ENCODE measurements at regions not wholly inside any gene's neighbourhood (a gene's known extent, or its start where the extent isn't known, plus 50 kb on each side); places are given as distances from the start of the nearest gene placed in this dataset.

DNA sequence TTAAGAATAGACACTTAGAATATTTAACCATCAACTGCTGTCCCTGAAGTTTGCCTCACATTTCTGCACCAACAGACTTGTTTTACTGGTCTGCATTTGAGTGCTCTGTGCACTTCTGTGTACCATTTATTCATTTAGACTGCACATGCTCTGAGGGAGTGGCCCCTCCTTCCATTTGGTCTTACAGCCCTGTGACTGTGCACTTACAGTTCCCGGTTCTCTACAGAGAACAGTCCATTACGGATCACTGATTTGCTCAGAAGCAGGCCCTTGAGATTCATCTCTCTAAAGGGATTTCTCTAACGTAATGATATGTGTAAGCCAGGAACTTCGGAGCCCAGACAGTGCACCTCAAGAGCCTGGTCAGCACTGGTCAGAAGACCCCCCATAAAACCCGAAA lies 247.3 kb upstream of the BLID start:
- H3K9ac ChIP-seq (ENCODE audit: control insufficient read depth, extremely low read depth, insufficient read depth, low read length), result no peak overlapping the region
- no peaks in the 10 kb centered on the region for H3K79me2 ChIP-seq (ENCODE audit: control insufficient read depth, insufficient read depth, low read length)
- no peak overlapping the region for H2AFZ ChIP-seq (ENCODE audit: control insufficient read depth, low read length)
- TF ChIP-seq, protein P1, sequence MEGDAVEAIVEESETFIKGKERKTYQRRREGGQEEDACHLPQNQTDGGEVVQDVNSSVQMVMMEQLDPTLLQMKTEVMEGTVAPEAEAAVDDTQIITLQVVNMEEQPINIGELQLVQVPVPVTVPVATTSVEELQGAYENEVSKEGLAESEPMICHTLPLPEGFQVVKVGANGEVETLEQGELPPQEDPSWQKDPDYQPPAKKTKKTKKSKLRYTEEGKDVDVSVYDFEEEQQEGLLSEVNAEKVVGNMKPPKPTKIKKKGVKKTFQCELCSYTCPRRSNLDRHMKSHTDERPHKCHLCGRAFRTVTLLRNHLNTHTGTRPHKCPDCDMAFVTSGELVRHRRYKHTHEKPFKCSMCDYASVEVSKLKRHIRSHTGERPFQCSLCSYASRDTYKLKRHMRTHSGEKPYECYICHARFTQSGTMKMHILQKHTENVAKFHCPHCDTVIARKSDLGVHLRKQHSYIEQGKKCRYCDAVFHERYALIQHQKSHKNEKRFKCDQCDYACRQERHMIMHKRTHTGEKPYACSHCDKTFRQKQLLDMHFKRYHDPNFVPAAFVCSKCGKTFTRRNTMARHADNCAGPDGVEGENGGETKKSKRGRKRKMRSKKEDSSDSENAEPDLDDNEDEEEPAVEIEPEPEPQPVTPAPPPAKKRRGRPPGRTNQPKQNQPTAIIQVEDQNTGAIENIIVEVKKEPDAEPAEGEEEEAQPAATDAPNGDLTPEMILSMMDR (optimal IDR thresholded peaks at IDR 0.05 in 1 of 3, IDR thresholded peaks at IDR 0.05 in 1 of 3, conservative IDR thresholded peaks at IDR 0.05 in 1 of 3; ENCODE audit: extremely low read depth in 1 of 3, insufficient read depth in 2 of 3, low read length in 3 of 3), result no peak
- TF ChIP-seq EZH2 (IDR thresholded peaks at IDR 0.05; ENCODE audit: low read length), result no peak
- dilution Hi-C loops (cut with MboI; ENCODE audit: extremely low pct_ligation_motif_present, low sequenced_read_pairs), result no loop called here
- no peak overlapping the region for H3K4me2 ChIP-seq (ENCODE audit: control insufficient read depth, extremely low read depth, insufficient read depth, low read depth, low read length)
- H3K4me1 ChIP-seq (ENCODE audit: control insufficient read depth, extremely low read depth, insufficient read depth, low read length), result peaks cover 10% of the 10 kb centered on the region
- no peak overlapping the region for H3K4me3 ChIP-seq (ENCODE audit: control insufficient read depth in 2 of 3, extremely low read depth in 1 of 3, insufficient read depth in 2 of 3, low read depth in 1 of 3, low read length in 3 of 3)
- no peaks in the 10 kb centered on the region for H3K9me1 ChIP-seq (ENCODE audit: control insufficient read depth, extremely low read depth, insufficient read depth, low read length)
- H4K20me1 ChIP-seq (ENCODE audit: control insufficient read depth, extremely low read depth, insufficient read depth, low read length), result no peaks in the 10 kb centered on the region
- no peaks in the 10 kb centered on the region for H3K9me3 ChIP-seq (ENCODE audit: control insufficient read depth, low read depth, low read length)
- no peaks in the 10 kb centered on the region for H3K36me3 ChIP-seq (ENCODE audit: control insufficient read depth in 2 of 2, extremely low read depth in 1 of 2, insufficient read depth in 2 of 2, low read length in 2 of 2)
- no peak overlapping the region for H3K27ac ChIP-seq (ENCODE audit: control insufficient read depth, insufficient read depth, low read length)
- no peak for FAIRE-seq
- no peaks in the 10 kb centered on the region for H3K27me3 ChIP-seq (ENCODE audit: control insufficient read depth, extremely low read depth, insufficient read depth, low read length)
- DNase-seq (ENCODE audit: low read depth, low spot score), result no peak

GRCh38 chr11:122362381-122362780 lies 246.4 kb upstream of the BLID start:
- Histone ChIP-seq H3K4me3 (ENCODE audit: control insufficient read depth in 2 of 3, extremely low read depth in 1 of 3, insufficient read depth in 2 of 3, low read depth in 1 of 3, low read length in 3 of 3) (no peak overlapping the region), H3K4me2 (ENCODE audit: control insufficient read depth, extremely low read depth, insufficient read depth, low read depth, low read length) (no peak overlapping the region), H2AFZ (ENCODE audit: control insufficient read depth, low read length) (no peak overlapping the region), H3K27me3 (ENCODE audit: control insufficient read depth, extremely low read depth, insufficient read depth, low read length) (no peaks in the 10 kb centered on the region), H3K79me2 (ENCODE audit: control insufficient read depth, insufficient read depth, low read length) (no peaks in the 10 kb centered on the region), H3K4me1 (ENCODE audit: control insufficient read depth, extremely low read depth, insufficient read depth, low read length) (peaks cover 4% of the 10 kb centered on the region), H3K9me3 (ENCODE audit: control insufficient read depth, low read depth, low read length) (no peaks in the 10 kb centered on the region), H3K9ac (ENCODE audit: control insufficient read depth, extremely low read depth, insufficient read depth, low read length) (no peak overlapping the region), H3K27ac (ENCODE audit: control insufficient read depth, insufficient read depth, low read length) (no peak overlapping the region), H4K20me1 (ENCODE audit: control insufficient read depth, extremely low read depth, insufficient read depth, low read length) (no peaks in the 10 kb centered on the region), H3K36me3 (ENCODE audit: control insufficient read depth in 2 of 2, extremely low read depth in 1 of 2, insufficient read depth in 2 of 2, low read length in 2 of 2) (no peaks in the 10 kb centered on the region), H3K9me1 (ENCODE audit: control insufficient read depth, extremely low read depth, insufficient read depth, low read length) (no peaks in the 10 kb centered on the region)
- dilution Hi-C loops (cut with MboI; ENCODE audit: extremely low pct_ligation_motif_present, low sequenced_read_pairs), result no loop called here
- TF ChIP-seq, protein P1 (optimal IDR thresholded peaks at IDR 0.05 in 1 of 3, IDR thresholded peaks at IDR 0.05 in 1 of 3, conservative IDR thresholded peaks at IDR 0.05 in 1 of 3; ENCODE audit: extremely low read depth in 1 of 3, insufficient read depth in 2 of 3, low read length in 3 of 3), result no peak
- TF ChIP-seq EZH2 (IDR thresholded peaks at IDR 0.05; ENCODE audit: low read length), result no peak
- FAIRE-seq (no peak), DNase-seq (ENCODE audit: low read depth, low spot score) (no peak)
